HL-60 (cell line): ENCODE measurements at regions not wholly inside any gene's neighbourhood (a gene's known extent, or its start where the extent isn't known, plus 50 kb on each side); places are given as distances from the start of the nearest gene placed in this dataset.

Source experiments
- DNase-seq, 2 experiments: peaks; one replicate each; pipeline ENCODE4 v3.0.0-alpha.2; 2010 to 2020; ENCODE audit warnings: low read depth in 1 of 2, low spot score in 1 of 2
- H3K27ac ChIP-seq: fragments of 250-450 bp; sonication (Bioruptor Pico); replicated peaks from 2 replicates; pipeline ENCODE4 v1.5.1; 2020; ENCODE audit warnings: mild to moderate bottlenecking, moderate library complexity
- H3K27me3 ChIP-seq: fragments of 250-450 bp; sonication (Bioruptor Pico); 2 replicates; pipeline ENCODE4 v1.5.1; 2021; ENCODE audit warnings: mild to moderate bottlenecking, moderate library complexity; ENCODE audit not compliant: insufficient read depth, poor library complexity, severe bottlenecking
- H3K4me3 ChIP-seq: replicated peaks from 2 replicates; pipeline ENCODE4 v1.5.1; 2011; ENCODE audit warnings: mild to moderate bottlenecking, control low read depth, low read length; ENCODE audit not compliant: insufficient read depth
- GABPA ChIP-seq: IDR thresholded peaks from 2 replicates; pipeline ENCODE4 v1.6.1; 2012; ENCODE audit warnings: low read depth
- POLR2AphosphoS5 ChIP-seq: IDR thresholded peaks from 2 replicates; pipeline ENCODE4 v1.6.1; 2012; ENCODE audit warnings: low read depth
- REST ChIP-seq: IDR thresholded peaks from 2 replicates; pipeline ENCODE4 v1.6.1; 2012; ENCODE audit warnings: low read depth; ENCODE audit not compliant: insufficient replicate concordance
- SPI1 ChIP-seq: IDR thresholded peaks from 2 replicates; pipeline ENCODE4 v1.6.1; 2012; ENCODE audit warnings: low read depth, mild to moderate bottlenecking, borderline replicate concordance
- TF ChIP-seq, protein P1 (sequence below): IDR thresholded peaks from one replicate; pipeline ENCODE4 v1.5.1; 2011; ENCODE audit warnings: low read length, control low read depth, inconsistent platforms; ENCODE audit not compliant: insufficient read depth

DNA sequence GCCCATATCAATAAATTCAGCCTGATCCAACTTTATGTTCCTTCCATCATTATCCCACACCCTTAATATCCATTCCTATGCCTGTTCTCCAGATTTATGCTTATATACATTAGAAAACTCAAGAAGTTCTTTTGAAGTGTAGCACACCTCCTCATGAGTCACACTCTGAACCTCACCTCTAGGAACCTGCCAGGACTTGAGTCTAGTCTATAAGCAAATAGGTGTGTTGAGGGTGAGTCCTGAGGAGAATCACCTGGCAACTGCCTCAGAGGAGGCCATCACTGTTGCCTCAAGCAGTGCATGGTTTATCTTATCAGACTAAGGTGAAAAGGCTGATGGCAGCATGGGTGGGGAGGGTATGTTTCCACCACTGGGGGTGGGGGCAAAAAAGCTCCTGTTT, 496.7 kb downstream of the C6orf118 start:
- DNase-seq, result no peak
- TF ChIP-seq, protein P1, sequence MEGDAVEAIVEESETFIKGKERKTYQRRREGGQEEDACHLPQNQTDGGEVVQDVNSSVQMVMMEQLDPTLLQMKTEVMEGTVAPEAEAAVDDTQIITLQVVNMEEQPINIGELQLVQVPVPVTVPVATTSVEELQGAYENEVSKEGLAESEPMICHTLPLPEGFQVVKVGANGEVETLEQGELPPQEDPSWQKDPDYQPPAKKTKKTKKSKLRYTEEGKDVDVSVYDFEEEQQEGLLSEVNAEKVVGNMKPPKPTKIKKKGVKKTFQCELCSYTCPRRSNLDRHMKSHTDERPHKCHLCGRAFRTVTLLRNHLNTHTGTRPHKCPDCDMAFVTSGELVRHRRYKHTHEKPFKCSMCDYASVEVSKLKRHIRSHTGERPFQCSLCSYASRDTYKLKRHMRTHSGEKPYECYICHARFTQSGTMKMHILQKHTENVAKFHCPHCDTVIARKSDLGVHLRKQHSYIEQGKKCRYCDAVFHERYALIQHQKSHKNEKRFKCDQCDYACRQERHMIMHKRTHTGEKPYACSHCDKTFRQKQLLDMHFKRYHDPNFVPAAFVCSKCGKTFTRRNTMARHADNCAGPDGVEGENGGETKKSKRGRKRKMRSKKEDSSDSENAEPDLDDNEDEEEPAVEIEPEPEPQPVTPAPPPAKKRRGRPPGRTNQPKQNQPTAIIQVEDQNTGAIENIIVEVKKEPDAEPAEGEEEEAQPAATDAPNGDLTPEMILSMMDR, result no peak
- TF ChIP-seq REST (no peak), GABPA (no peak), POLR2AphosphoS5 (no peak), SPI1 (no peak)

DNA sequence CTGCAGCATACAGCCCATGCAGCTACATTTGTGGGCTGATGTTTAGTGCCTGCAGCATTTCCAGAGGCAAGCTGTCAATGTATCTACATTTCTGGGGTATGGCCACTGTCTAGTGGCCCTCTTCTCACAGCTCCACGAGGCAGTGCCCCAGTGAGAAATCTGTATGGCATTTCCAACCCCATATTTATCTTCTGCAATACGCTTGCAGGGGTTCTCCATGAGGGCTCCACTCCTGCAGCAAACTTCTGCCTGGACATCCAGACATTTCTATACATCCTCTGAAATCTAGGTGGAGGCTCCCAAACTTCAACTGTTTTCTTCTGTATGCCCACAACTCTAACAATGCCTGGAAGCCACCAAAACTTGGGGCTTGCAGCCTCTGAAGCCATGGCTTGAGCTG, 502.3 kb downstream of the C6orf118 start:
- Histone ChIP-seq H3K27ac (no peak overlapping the region), H3K4me3 (no peak overlapping the region), H3K27me3 (no peaks in the 10 kb centered on the region)
- TF ChIP-seq POLR2AphosphoS5 (no peak), REST (no peak), GABPA (no peak), SPI1 (no peak)
- TF ChIP-seq, protein P1, result no peak
- DNase-seq, result no peak

More for the DNA sequence above, 496.7 kb downstream of the C6orf118 start:
- Histone ChIP-seq H3K4me3 (no peak overlapping the region), H3K27ac (no peak overlapping the region), H3K27me3 (no peaks in the 10 kb centered on the region)

- H3K4me3 ChIP-seq, result no peak overlapping the region
- no peak overlapping the region for H3K27ac ChIP-seq
- H3K27me3 ChIP-seq, result no peaks in the 10 kb centered on the region
- no peak for DNase-seq
- no peak for TF ChIP-seq GABPA
- no peak for TF ChIP-seq SPI1
- TF ChIP-seq, protein P1, result no peak
Observed at GRCh38 chr6:164795056-164795815, 514.2 kb downstream of the C6orf118 start.
